ENCODE measurements at regions not wholly inside any gene's neighbourhood (a gene's known extent, or its start where the extent isn't known, plus 50 kb on each side); places are given as distances from the start of the nearest gene placed in this dataset.

DNA sequence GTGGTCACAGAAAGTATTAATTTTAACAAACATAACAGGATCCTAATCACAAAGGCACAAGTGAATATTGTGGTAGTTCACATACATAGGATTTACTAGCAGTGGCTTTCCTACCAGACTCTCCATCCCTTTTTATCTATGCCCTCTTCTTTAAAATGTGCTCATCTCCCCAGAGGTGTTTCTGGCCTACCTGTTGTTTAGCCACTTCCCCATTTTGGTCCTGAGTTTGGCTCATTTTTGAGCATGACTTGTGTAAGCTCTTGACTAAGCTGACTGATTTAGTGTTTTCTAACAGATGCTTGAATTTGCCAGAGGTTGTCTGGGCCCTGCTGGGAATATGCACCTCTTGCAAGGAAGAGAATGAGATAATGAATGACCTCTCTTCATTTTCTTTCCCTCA, 517.7 kb upstream of the CLINT1 start:
- Histone ChIP-seq H3K9me3 (no peaks in the 10 kb centered on the region), H3K4me3 (no peak overlapping the region), H3K36me3 (no peaks in the 10 kb centered on the region), H3K27ac (no peak overlapping the region), H3K4me1 (no peaks in the 10 kb centered on the region), H3K27me3 (no peaks in the 10 kb centered on the region)
- DNase-seq = no peak
- TF ChIP-seq POLR2A (IDR thresholded peaks at IDR 0.05) = no peak
- TF ChIP-seq, protein P1, sequence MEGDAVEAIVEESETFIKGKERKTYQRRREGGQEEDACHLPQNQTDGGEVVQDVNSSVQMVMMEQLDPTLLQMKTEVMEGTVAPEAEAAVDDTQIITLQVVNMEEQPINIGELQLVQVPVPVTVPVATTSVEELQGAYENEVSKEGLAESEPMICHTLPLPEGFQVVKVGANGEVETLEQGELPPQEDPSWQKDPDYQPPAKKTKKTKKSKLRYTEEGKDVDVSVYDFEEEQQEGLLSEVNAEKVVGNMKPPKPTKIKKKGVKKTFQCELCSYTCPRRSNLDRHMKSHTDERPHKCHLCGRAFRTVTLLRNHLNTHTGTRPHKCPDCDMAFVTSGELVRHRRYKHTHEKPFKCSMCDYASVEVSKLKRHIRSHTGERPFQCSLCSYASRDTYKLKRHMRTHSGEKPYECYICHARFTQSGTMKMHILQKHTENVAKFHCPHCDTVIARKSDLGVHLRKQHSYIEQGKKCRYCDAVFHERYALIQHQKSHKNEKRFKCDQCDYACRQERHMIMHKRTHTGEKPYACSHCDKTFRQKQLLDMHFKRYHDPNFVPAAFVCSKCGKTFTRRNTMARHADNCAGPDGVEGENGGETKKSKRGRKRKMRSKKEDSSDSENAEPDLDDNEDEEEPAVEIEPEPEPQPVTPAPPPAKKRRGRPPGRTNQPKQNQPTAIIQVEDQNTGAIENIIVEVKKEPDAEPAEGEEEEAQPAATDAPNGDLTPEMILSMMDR (IDR thresholded peaks at IDR 0.05) = no peak

DNA sequence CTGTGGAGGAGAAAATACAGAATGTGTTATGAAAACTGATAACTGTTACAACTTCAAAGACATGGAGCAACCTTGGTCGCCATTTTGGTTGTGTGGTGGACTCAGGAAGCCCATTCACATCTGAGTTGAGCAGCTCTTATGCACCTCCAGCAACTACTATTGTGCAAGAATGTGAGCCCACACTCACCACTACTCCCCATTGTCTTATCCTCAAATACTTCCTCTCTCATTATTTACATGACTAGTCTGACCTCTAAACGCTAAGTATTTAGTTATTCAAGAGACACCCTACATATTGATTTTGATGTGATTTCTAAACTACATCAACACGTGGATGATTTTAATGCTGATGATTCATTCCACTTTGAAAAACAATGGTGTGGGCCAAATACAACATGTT, 516.6 kb upstream of the CLINT1 start:
- no peaks in the 10 kb centered on the region for H3K36me3 ChIP-seq
- no peaks in the 10 kb centered on the region for H3K27me3 ChIP-seq
- no peaks in the 10 kb centered on the region for H3K4me1 ChIP-seq
- no peak for TF ChIP-seq POLR2A (IDR thresholded peaks at IDR 0.05)
- TF ChIP-seq, protein P1 (IDR thresholded peaks at IDR 0.05) = no peak
- H3K9me3 ChIP-seq = no peaks in the 10 kb centered on the region
- no peak overlapping the region for H3K27ac ChIP-seq
- DNase-seq = no peak
- H3K4me3 ChIP-seq = no peak overlapping the region

DNA sequence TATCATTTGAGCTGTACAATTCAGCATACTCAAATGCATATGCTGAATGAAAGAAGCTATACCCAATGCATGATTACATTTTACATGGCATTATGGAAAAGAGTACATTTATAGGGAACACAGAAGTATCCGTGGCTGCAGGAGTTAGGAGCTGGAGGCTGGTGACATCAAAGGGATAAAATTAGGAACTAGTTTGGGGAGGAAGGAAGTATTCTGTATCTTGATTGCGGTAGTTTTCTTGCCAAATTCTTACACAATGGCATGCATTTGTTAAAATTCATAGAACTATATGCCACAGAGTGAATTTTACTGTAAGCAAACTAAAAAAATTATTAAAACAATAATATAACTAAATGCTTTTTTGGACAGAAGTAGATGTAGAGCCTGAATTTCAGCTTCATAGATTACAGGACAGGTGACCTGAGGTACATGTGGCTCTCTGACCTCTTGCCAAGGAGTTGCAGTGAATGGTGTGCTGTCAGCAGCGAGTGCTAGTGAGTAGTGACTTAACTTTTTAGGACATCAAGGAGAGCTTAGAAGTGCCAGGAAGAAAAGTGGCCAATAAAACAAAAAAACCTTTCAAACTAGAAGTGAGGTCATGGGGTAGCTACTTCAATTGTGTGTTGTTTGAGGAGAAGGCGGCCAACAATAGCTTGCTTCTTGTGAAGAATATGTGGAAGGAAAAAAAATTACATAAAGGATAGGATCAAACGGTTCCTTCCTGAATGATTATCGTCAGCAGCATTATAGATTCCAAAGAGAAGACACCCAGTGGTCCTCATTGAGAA, 514.9 kb upstream of the CLINT1 start:
- no peak for DNase-seq
- H3K27ac ChIP-seq = no peak overlapping the region
- TF ChIP-seq, protein P1 (IDR thresholded peaks at IDR 0.05) = no peak
- no peak for TF ChIP-seq POLR2A (IDR thresholded peaks at IDR 0.05)
- H3K4me1 ChIP-seq = no peaks in the 10 kb centered on the region
- H3K4me3 ChIP-seq = no peak overlapping the region
- H3K9me3 ChIP-seq = no peaks in the 10 kb centered on the region
- H3K27me3 ChIP-seq = no peaks in the 10 kb centered on the region
- no peaks in the 10 kb centered on the region for H3K36me3 ChIP-seq

DNA sequence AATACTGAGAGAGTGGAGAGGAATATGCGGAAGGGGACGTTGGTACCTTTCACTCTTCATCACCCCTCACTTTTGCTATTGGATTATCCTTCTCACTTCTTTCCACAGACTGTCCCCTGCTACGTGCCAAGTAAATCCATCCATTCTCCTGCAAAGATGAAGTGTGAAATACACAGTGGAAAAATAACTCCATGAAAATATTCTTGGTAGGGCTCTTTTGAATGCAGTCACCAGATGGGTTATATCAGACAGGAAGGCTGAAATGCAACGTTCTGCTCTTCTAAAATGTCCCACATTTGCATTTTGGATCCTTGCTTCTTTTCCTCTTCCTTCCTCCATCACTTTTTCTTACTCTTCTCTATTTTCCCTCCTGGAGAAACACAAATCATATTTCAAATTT, 510.3 kb upstream of the CLINT1 start:
- Histone ChIP-seq H3K27ac (no peak overlapping the region), H3K9me3 (no peaks in the 10 kb centered on the region), H3K4me3 (no peak overlapping the region), H3K27me3 (no peaks in the 10 kb centered on the region), H3K36me3 (no peaks in the 10 kb centered on the region), H3K4me1 (no peaks in the 10 kb centered on the region)
- no peak for DNase-seq
- TF ChIP-seq, protein P1 (IDR thresholded peaks at IDR 0.05) = no peak
- TF ChIP-seq POLR2A (IDR thresholded peaks at IDR 0.05) = no peak

DNA sequence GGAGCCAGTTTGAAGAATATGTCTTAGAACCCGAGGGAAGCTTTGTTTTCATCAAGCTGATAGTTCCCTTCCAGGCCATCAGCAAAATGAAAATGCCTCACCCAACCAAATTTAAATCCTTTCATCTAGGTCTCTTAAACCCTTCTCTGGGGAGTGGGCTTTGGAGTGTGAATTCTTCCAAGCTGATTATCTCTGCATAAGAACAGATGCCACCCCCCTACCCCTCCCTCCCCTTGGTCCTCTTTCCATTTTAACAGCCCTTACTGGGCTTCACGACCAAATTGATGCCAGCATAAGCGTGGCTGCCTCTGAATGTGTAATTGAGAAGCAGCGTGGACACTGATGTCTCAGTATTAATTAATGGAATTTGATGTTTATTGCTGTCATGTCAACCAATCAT, 509.7 kb upstream of the CLINT1 start:
- no peak for DNase-seq
- TF ChIP-seq, protein P1 (IDR thresholded peaks at IDR 0.05) = no peak
- TF ChIP-seq POLR2A (IDR thresholded peaks at IDR 0.05) = no peak
- Histone ChIP-seq H3K9me3 (no peaks in the 10 kb centered on the region), H3K36me3 (no peaks in the 10 kb centered on the region), H3K27me3 (no peaks in the 10 kb centered on the region), H3K4me1 (no peaks in the 10 kb centered on the region), H3K4me3 (no peak overlapping the region), H3K27ac (no peak overlapping the region)

Measured in Peyer's patch (tissue), 4 donors.